Fibroblast of skin of left biceps (primary cell): ENCODE measurements at regions not wholly inside any gene's neighbourhood (a gene's known extent, or its start where the extent isn't known, plus 50 kb on each side); places are given as distances from the start of the nearest gene placed in this dataset.
A peak's percentile ranks its signal among the peaks of the same experiment; 100 is the strongest.
"Not testable (repeated sequence)": the region's sequence is repeated elsewhere in the genome, so short reads cannot be mapped to it uniquely, and the experiment has no call there.

Source experiments
- DNase-seq, 2 experiments: peaks; one replicate each; pipeline ENCODE4 v3.0.0-alpha.2; 2013; ENCODE audit warnings: low read depth in 2 of 2

- DNase-seq, result no peak
These were observed 421.5 kb downstream of the FUT8 start for GRCh38 chr14:65834051-65834450.

DNA sequence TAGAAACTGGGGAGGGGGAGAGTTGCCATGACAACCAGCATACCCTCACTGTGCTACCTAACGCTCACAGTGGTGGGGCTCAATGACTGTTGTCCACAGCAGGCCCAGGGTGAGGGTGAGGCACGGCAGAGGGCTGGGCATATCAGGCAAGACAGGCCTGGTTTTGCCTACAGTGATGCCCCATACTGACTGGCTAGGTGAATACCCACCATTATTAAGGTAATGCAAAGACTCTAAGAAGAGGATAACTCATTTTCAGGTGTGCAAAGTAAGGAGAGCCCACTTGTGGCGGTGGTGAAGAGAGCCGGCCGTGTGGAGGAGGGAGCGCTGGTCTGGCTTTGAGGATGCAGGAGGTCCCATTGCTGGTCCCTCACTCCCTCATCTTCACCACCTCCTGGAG, 422.3 kb downstream of the FUT8 start:
- DNase-seq, result no peak

GRCh38 chr14:65835501-65835900, 423.0 kb downstream of the FUT8 start:
- DNase-seq, result no peak

DNA sequence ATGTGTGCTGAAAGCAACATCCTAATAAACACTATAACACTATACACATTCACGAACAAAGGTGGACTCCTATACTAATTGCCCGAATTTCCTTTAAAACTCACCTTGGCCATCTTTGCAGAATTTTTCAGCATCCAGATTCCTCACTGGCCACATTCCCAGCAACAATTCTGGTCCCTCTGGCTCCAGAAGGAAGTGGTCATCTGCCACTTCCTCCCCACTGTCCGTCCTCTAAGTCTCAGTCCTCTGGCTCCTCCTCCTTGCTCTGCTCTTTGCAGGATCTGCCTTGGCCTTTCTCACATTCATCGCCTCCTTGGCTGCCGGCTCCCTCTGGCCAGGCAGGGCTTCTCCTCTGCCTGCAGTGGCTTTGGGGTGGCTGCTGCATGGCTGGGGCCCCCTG, 426.0 kb downstream of the FUT8 start:
- DNase-seq, result no peak

DNA sequence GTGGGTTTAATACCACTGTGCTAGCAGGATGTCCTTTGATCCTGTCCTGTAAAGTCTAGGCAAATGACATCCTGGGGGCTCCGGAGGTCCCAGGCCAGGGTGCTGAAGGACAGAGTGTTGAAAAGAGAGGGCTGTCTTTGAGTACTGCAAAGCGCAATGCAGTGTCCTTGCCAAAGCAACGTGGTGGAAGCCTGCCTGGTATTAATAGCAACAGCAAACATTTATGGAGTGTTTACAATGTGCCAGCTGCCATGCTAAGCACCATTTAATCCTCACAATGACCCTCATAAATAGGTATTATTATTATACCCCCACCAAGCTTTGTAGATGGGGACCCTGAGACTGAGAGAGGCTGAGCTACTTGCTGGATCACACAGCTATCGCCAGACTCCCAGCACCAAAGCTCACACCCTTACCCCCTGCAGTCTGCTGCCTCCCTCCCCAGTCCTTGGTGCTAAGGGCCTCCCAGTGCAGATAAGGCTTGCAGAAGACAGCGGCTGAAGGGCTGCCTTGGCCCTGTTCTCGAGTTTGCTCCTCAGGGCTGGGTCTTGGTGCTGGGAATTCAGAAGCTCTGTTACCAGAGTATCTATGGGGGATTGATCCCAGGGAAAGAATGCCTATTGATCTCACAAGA, 427.7 kb downstream of the FUT8 start:
- no peak for DNase-seq

DNA sequence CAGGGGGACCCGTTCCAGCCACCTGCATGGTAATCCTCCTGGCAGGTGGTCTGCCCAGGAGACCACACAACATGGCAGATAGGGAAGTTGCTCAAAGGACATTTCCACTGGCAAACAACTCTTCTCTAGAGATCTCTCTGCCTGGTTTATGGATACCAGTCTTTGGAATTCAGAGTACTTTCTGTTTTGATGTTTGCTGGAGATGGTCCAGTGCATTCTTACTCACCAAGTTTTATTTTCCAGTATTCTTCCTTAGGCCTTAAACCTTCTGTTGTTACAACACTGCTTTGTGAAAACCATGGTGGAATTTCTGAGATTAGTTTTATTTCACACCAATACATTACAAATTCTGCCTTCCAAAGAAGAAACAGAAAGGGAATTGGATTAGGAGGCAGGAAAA, 428.3 kb downstream of the FUT8 start:
- no peak for DNase-seq

- DNase-seq, result no peak
These were observed 433.8 kb downstream of the FUT8 start for GRCh38 chr14:65846196-65846868.

- DNase-seq, result no peak
These were observed 434.7 kb downstream of the FUT8 start for GRCh38 chr14:65847075-65847847.

- not testable (repeated sequence) for DNase-seq
These were observed 435.4 kb downstream of the FUT8 start for GRCh38 chr14:65847931-65848330.

- DNase-seq, result no peak
These were observed 436.6 kb downstream of the FUT8 start for GRCh38 chr14:65849091-65849490.

DNA sequence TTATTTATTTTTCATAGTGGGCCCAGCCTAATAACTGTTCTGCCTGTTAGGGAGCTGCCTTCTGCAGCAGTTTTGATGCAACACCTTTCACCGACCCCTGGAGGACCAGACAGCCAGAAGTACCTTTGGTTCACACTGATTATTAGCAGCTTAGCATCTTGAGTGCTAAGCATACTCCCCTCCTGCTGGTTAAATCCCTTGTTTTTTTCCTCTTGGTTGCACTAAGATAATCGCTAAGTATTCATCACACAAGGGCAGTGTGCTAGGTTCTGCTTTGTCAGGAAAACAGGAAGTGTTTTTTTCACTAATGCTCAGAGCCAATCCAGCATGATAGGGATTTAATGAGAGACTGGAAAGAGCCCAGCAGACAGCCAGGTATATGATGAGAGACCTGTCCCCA, 437.0 kb downstream of the FUT8 start:
- no peak for DNase-seq

DNA sequence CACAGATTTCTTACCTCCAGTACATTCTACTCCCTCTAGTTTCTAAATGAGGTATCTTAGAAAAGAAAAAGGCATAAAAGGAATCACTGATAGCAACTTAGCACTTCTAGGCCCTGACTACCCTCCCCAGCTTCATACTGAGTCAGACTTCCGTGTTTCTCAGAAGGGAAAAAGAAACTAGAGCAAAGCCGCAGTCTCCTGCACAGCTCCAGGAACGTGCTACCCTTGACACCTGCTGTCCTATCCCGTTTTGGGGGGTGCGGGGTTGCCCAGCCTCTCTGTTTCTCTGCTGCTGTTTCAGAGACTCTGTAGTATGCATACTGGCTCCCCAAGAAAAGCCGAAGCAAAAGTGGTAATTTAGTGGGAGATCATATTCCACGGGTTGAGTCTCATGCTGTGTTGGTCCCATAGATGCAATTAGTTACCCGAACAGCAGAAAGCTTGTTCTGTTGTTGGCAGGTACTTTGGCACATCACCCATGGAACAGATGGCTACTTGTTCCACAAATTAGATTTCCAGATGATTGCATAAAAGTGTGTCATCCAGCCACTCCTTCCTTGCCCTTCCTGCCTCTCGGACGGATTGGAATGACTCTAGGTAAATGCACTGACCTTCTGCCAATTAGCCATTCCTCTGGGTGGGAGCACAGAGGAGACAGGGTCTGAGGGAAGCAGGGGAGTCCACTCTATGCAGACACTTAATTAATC, 438.1 kb downstream of the FUT8 start:
- no peak for DNase-seq

DNA sequence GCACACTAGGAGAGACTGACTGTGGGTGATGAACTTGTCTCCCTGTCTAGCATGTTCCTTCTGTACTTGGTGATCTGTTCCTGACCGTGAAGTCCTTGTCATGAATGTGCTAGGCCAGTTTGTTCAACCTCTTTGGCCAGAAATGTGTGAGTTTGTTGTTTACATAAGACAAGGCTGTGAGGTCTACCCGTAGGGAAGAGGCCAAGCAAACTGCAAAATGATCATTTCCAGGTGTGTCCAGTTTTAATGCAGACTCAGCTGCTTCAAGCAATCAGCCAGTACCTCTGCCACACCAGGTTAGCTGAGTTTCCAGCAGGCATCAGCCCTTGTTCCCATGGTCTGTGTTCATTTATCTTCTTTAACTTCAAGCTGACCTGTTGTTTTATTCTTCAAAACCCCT, 440.2 kb downstream of the FUT8 start:
- DNase-seq, result no peak

DNA sequence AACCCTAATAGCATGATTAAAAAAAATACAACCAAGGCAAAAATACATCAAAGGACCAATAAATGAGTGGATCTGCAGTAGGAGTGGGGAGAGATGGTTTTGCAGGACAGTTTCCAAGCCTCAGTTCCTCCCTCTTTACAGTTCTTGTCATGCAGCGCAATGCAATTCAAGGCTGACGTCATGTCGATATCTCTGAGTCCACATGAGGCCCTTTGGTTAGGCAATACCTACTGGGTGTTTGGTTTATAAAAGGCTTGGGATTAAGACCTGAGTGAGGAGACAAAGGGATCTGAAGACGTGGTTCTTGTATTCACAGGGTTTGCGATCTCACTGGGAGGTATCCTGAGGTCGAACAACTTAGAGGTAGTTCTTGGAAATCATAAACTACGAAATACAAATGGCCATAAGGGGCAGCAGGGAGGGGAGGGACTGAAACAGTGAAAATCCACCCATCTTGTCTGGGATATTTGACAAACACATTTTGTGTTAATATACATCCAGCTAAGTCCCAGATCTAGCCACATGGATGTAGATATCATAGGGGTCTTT, 441.0 kb downstream of the FUT8 start:
- no peak for DNase-seq

DNA sequence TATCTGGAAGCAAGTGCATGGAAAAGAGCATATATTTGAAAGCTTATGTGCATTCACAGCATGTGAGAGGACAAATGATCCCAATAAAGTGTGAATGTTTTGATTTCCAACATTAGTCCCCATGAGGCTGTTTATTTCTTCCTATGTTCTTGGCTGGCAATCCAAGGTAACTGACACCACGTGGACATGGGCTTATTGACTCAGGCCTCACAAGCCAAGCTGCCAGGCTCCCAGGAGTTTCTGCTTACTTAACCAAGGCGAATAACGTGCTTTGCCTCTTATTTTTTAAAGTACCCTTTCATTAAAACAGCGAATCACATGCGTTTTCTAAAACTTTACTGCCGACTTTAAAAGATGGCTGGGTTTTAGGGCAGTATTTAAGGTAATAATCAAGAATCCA, 441.7 kb downstream of the FUT8 start:
- DNase-seq, result no peak

DNA sequence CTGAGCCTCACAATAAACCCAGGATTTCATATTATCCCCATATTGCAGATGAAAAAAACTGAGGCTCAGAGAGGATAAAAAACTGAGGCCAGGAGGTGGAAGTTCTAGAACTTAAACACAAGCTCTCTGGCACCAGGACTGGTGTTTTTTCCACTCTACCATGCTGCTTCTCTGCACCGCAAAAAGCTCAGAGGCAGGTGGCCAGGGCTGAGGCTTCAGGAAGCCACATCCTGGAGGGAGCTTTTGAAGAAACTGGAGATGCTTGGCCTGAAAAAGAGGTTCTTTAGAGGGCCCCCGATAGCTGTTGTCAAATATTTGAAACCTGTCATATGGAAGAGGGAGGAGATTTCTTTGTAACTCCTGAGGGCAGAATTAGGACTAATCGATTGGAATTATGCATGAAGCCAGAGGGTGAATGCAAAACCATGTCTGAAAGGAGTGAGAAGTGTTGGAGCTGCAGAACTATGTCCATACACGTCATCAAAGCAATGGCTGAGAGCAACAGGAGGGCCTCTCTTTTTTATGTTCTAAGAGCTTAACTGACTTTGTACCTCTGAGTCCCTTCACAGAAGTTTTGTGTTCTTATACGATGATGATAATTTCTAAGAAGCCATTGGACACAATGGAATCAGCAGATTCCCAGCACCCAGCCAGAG, 448.6 kb downstream of the FUT8 start:
- DNase-seq, result no peak

- no peak for DNase-seq
These were observed 452.0 kb downstream of the FUT8 start for GRCh38 chr14:65864549-65864948.

DNA sequence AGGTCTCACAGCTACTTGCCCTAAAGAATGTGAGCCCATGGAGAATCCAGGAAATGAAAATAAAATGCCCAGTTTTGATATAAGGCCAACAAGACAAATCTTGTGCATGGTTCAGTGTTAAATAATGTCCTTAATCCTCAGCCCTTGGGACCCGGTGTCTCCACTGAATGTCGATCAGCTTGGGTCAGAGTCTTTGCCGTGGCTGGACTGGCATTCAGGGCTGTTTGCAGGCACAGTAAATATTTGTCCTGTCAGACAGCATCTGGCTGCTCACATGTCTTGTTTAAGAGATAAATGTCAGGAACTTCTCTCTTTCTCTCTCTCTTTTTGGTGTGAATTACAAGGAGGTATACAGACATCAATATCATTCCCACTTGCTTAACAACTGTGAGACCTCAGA, 452.5 kb downstream of the FUT8 start:
- no peak for DNase-seq

GRCh38 chr14:65866448-65866847, 453.9 kb downstream of the FUT8 start:
- peak; percentile 37 to 45 for DNase-seq

DNA sequence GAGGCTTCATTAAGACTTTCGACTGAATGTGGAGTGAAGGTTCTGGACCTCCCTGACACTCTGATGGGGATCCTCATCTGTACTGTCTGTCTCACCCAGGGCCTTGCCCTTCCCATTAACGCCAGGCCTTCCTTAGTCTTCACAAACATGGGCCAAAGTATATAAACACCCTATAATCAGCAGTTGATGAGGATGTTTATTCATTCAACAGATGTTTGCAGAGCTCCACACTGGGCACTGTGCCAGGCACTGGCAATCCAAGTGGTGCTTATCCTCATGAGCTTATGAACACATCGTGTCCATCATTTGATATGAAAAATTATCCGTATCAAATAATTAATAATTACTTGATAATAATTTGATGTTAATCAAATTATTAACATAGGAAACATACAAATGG, 454.4 kb downstream of the FUT8 start:
- DNase-seq, result no peak

DNA sequence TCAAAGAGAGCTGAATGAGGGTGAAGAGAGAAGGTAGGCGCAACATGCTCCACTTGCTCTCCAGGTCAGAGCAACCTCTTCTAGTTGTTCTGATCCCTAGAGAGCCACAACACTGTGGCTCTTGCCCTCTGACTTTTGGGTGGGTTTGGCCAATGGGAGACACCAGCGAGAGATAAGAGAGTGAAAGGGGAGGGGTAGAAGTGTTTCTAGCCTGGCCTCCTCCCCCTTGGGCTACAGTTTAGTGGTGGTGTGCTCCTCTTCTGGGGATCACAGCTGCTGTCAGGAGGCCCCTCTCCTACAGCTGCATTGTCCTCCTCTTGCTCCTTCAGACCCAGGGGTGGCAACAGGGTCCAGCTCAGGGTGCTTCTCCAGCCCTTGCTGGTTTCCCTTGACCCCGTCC, 454.8 kb downstream of the FUT8 start:
- DNase-seq, result no peak

DNA sequence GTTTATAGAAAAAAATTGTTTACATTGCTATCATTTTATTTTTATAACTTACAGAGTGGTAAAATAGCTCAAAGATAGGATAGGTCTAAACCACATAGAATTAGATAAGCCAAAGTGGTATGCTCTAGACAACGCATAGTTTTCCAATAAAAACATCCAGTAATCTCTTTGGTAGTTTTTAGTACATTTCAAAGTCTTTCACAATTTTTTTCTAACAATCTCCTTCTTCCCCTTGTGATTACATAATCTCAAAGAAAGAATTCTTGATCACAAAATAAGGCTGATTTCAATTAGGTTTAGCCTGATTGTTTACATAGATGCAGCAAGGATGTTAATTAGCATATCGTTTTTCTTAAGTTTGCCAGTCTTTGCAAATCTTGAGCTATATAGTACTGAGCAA, 460.0 kb downstream of the FUT8 start:
- no peak for DNase-seq
